IMR-90 (cell line): ENCODE measurements at regions not wholly inside any gene's neighbourhood (a gene's known extent, or its start where the extent isn't known, plus 50 kb on each side); places are given as distances from the start of the nearest gene placed in this dataset.

Experiments
- ATAC-seq: fragments of 200-7000 bp; cut with Tn5 transposase; 2 replicates; pipeline ENCODE4 v1.9.1; 2020; ENCODE audit warnings: low read depth, mild to moderate bottlenecking, moderate library complexity
- BruUV-seq: library from RNA; stranded (reverse); fragments of 400-500 nt; replicated peaks from 2 replicates; lab custom pipeline; 2021; lab: Mats Ljungman, UMichigan
- CTCF ChIA-PET: fragments of 300-600 bp; formaldehyde crosslinking; extraction: SDS; loops from one replicate; lab custom pipeline; 2021; ENCODE audit warnings: antibody characterized with exemption; lab: Yijun Ruan, JAX
- POLR2A ChIA-PET: fragments of 300-600 bp; sonication (Branson Sonifier 250); formaldehyde crosslinking; loops from one replicate; lab custom pipeline; 2022; ENCODE audit warnings: antibody characterized with exemption; ENCODE audit not compliant: unreplicated experiment; lab: Charles Lee
- DNase-seq: peaks from one replicate; pipeline ENCODE4 v3.0.0; 2013
- H2AFZ ChIP-seq: replicated peaks from 2 replicates; pipeline ENCODE3; 2013; ENCODE audit warnings: low read length, mild to moderate bottlenecking; ENCODE audit not compliant: poor library complexity
- H2AK5ac ChIP-seq: 2 replicates; pipeline ENCODE4 v1.6.1; 2013; ENCODE audit warnings: low read depth, low read length, inconsistent platforms
- H2AK9ac ChIP-seq: replicated peaks from 2 replicates; pipeline ENCODE3; 2013; ENCODE audit warnings: mild to moderate bottlenecking, low read depth, low read length, moderate library complexity; ENCODE audit not compliant: poor library complexity
- H2BK120ac ChIP-seq: 2 replicates; pipeline ENCODE4 v1.6.1; 2013; ENCODE audit warnings: low read depth, low read length, inconsistent platforms
- H2BK15ac ChIP-seq: 3 replicates; pipeline ENCODE4 v1.6.1; 2013; ENCODE audit warnings: low read depth, low read length, inconsistent platforms
- H2BK20ac ChIP-seq: 2 replicates; pipeline ENCODE4 v1.6.1; 2013; ENCODE audit warnings: low read depth, mild to moderate bottlenecking, inconsistent platforms, low read length, moderate library complexity
- H2BK5ac ChIP-seq: 2 replicates; pipeline ENCODE4 v1.6.1; 2013; ENCODE audit warnings: mild to moderate bottlenecking, low read depth, low read length, inconsistent platforms; ENCODE audit not compliant: poor library complexity, severe bottlenecking
- H3K14ac ChIP-seq: replicated peaks from 2 replicates; pipeline ENCODE4 v1.6.1; 2013; ENCODE audit warnings: low read depth, low read length, inconsistent platforms
- H3K18ac ChIP-seq: 2 replicates; pipeline ENCODE4 v1.6.1; 2013; ENCODE audit warnings: low read depth, low read length, control low read depth
- H3K23ac ChIP-seq: 2 replicates; pipeline ENCODE4 v1.6.1; 2013; ENCODE audit warnings: low read depth, low read length, inconsistent platforms
- H3K27ac ChIP-seq: 2 replicates; pipeline ENCODE4 v1.5.1; 2013; ENCODE audit warnings: mild to moderate bottlenecking, control low read depth, low read length; ENCODE audit not compliant: insufficient read depth
- H3K27me3 ChIP-seq: 2 replicates; pipeline ENCODE4 v1.6.1; 2013; ENCODE audit warnings: low read length; ENCODE audit not compliant: control insufficient read depth, insufficient read depth
- H3K36me3 ChIP-seq: 2 replicates; pipeline ENCODE4 v1.6.1; 2013; ENCODE audit warnings: low read length, mixed read lengths; ENCODE audit not compliant: control insufficient read depth, insufficient read depth
- H3K4ac ChIP-seq: 2 replicates; pipeline ENCODE4 v1.6.1; 2013; ENCODE audit warnings: low read depth, low read length, inconsistent platforms
- H3K4me1 ChIP-seq: 2 replicates; pipeline ENCODE4 v1.6.1; 2013; ENCODE audit warnings: low read length, mixed read lengths; ENCODE audit not compliant: control insufficient read depth, insufficient read depth
- H3K4me2 ChIP-seq: 2 replicates; pipeline ENCODE4 v1.6.1; 2013; ENCODE audit warnings: low read depth, mild to moderate bottlenecking, control low read depth, low read length, moderate library complexity
- H3K4me3 ChIP-seq: 2 replicates; pipeline ENCODE4 v1.5.1; 2013; ENCODE audit warnings: low read depth, mild to moderate bottlenecking, control low read depth, low read length, moderate library complexity; ENCODE audit not compliant: insufficient read depth
- H3K56ac ChIP-seq: 2 replicates; pipeline ENCODE4 v1.6.1; 2013; ENCODE audit warnings: low read length, inconsistent platforms; ENCODE audit not compliant: insufficient read depth; ENCODE audit errors: extremely low read depth
- H3K79me1 ChIP-seq, 2 experiments: 2 replicates each; pipeline ENCODE4 v1.6.1; 2013; ENCODE audit warnings: low read length in 2 of 2, inconsistent platforms in 1 of 2, low read depth in 1 of 2
- H3K9ac ChIP-seq: 2 replicates; pipeline ENCODE4 v1.6.1; 2013; ENCODE audit warnings: low read depth, low read length, control low read depth
- H3K9me1 ChIP-seq: 2 replicates; pipeline ENCODE4 v1.6.1; 2013; ENCODE audit warnings: low read length, inconsistent platforms; ENCODE audit not compliant: insufficient read depth
- H3K9me3 ChIP-seq: 2 replicates; pipeline ENCODE4 v1.6.1; 2013; ENCODE audit warnings: low read length; ENCODE audit not compliant: control insufficient read depth, insufficient read depth
- H4K20me1 ChIP-seq: 2 replicates; pipeline ENCODE4 v1.6.1; 2013; ENCODE audit warnings: low read length, inconsistent platforms; ENCODE audit not compliant: insufficient read depth
- H4K5ac ChIP-seq: 2 replicates; pipeline ENCODE4 v1.6.1; 2013; ENCODE audit warnings: mild to moderate bottlenecking, low read depth, low read length, control low read depth
- H4K8ac ChIP-seq, 2 experiments: 2 replicates each; pipeline ENCODE4 v1.6.1; 2013; ENCODE audit warnings: low read depth in 2 of 2, low read length in 2 of 2, control low read depth in 1 of 2, inconsistent platforms in 1 of 2
- H4K91ac ChIP-seq: 2 replicates; pipeline ENCODE4 v1.6.1; 2013; ENCODE audit warnings: low read depth, low read length, inconsistent platforms; ENCODE audit not compliant: insufficient read depth
- CEBPB ChIP-seq: IDR thresholded peaks from 2 replicates; pipeline ENCODE4 v1.6.1; 2012; ENCODE audit warnings: low read depth, low read length, improper control_type of control experiment
- CHD1 ChIP-seq: IDR thresholded peaks from 2 replicates; pipeline ENCODE4 v1.6.1; 2012; ENCODE audit warnings: low read depth, low read length, improper control_type of control experiment
- NFE2L2 ChIP-seq: fragments of 150-350 bp; IDR thresholded peaks from 2 replicates; pipeline ENCODE4 v1.6.1; 2016; ENCODE audit warnings: low read depth, mild to moderate bottlenecking, low read length
- POLR2A ChIP-seq: IDR thresholded peaks from 2 replicates; pipeline ENCODE4 v1.6.1; 2012; ENCODE audit warnings: mild to moderate bottlenecking, low read depth, low read length
- RAD21 ChIP-seq: IDR thresholded peaks from 2 replicates; pipeline ENCODE4 v1.6.1; 2012; ENCODE audit warnings: low read length, improper control_type of control experiment
- RCOR1 ChIP-seq: IDR thresholded peaks from 2 replicates; pipeline ENCODE4 v1.6.1; 2012; ENCODE audit warnings: mild to moderate bottlenecking, low read length, improper control_type of control experiment; ENCODE audit not compliant: insufficient replicate concordance
- SMC3 ChIP-seq: fragments of 150-350 bp; IDR thresholded peaks from 2 replicates; pipeline ENCODE4 v1.6.1; 2016; ENCODE audit warnings: low read depth, mild to moderate bottlenecking, antibody characterized with exemption, low read length, moderate library complexity
- WGBS, 2 experiments: methylation state at CpG; one replicate each; pipeline versions ENCODE4 v1.1.5 to v1.1.7; 2013; ENCODE audit warnings: missing lambda C conversion rate in 2 of 2; ENCODE audit not compliant: insufficient read length in 1 of 2; ENCODE audit errors: extremely low coverage in 2 of 2; 5-methylcytosine and 5-hydroxymethylcytosine counted together
- dilution Hi-C: fragments of 300-500 bp; cut with HindIII; formaldehyde crosslinking; loops from one replicate; pipeline ENCODE4 v1.14.3; 2018; ENCODE audit warnings: low sequenced_read_pairs; ENCODE audit not compliant: unreplicated experiment
- in situ Hi-C: fragments of 300-500 bp; cut with MboI; formaldehyde crosslinking; loops from 3 replicates; pipeline ENCODE4 v1.14.3; 2019; ENCODE audit warnings: low sequenced_read_pairs, inconsistent platforms, mixed read lengths
- intact Hi-C: fragments of 100-400 bp; cut with micrococcal nuclease; formaldehyde crosslinking; loops from 2 replicates; pipeline ENCODE4 v1.10.0; 2022

- H2BK120ac ChIP-seq: no peak overlapping the region
- H3K9me1 ChIP-seq: 0 out of 2 replicates have a peak, but pooled peaks cover 2% of the 10 kb centered on the region
- DNase-seq: peak; percentile 61
- H3K27me3 ChIP-seq: no peaks in the 10 kb centered on the region
- WGBS, 2 experiments: no CpG with 5 or more reads among the region's 6 CpGs
- no peak overlapping the region for H2AK5ac ChIP-seq
- ChIA-PET POLR2A (no interaction called here), CTCF (interaction anchor here (1.1 to 1.5 kb wide), 2 partner anchors 12 to 24 kb away, joined by 4 to 5 read pairs; no protein-coding TSS in a partner anchor)
- BruUV-seq: no TSS peak
- no peak overlapping the region for H2AFZ ChIP-seq
- no peak overlapping the region for H3K9ac ChIP-seq
- H3K18ac ChIP-seq: no peak overlapping the region
- H3K14ac ChIP-seq: no peak overlapping the region
- no peak overlapping the region for H3K4ac ChIP-seq
- no peak overlapping the region for H2BK5ac ChIP-seq
- no peak overlapping the region for H2AK9ac ChIP-seq
- no peak overlapping the region for H3K23ac ChIP-seq
- no peak overlapping the region for H3K56ac ChIP-seq
- TF ChIP-seq NFE2L2: no peak
- no peak for TF ChIP-seq SMC3
- no peak for TF ChIP-seq CHD1
- TF ChIP-seq RAD21: no peak
- TF ChIP-seq CEBPB: no peak
- TF ChIP-seq POLR2A: no peak
- no peak for TF ChIP-seq RCOR1
- H3K4me3 ChIP-seq: no peak overlapping the region
- ATAC-seq: peak; percentile 76
- H3K79me1 ChIP-seq: peaks cover 24 to 44% of the 10 kb centered on the region in 2 experiments
- H3K27ac ChIP-seq: no peak overlapping the region
- dilution Hi-C loops: no loop called here
- no peak overlapping the region for H2BK20ac ChIP-seq
- no peak overlapping the region for H4K8ac ChIP-seq
- no peak overlapping the region for H4K5ac ChIP-seq
- intact Hi-C loops: no loop called here
- no peaks in the 10 kb centered on the region for H4K20me1 ChIP-seq
- H3K4me1 ChIP-seq: peaks cover 4% of the 10 kb centered on the region; the same call in 1 of the 2 replicates
- peak overlapping the region; percentile 38; the same call in 1 of the 2 replicates for H3K4me2 ChIP-seq
- no peaks in the 10 kb centered on the region for H3K36me3 ChIP-seq
- in situ Hi-C loops: no loop called here
- no peak overlapping the region for H4K91ac ChIP-seq
- H3K9me3 ChIP-seq: no peaks in the 10 kb centered on the region
- H2BK15ac ChIP-seq: no peak overlapping the region
Observed at GRCh38 chr6:138666636-138667035, 106.9 kb upstream of the CCDC28A start.
